B cell (primary cell): ENCODE measurements at regions not wholly inside any gene's neighbourhood (a gene's known extent, or its start where the extent isn't known, plus 50 kb on each side); places are given as distances from the start of the nearest gene placed in this dataset.

Experiments used
- ATAC-seq: fragments of 200-7000 bp; cut with Tn5 transposase; one replicate; pipeline ENCODE4 v1.10.0; 2021; ENCODE audit warnings: low read depth, mild to moderate bottlenecking, moderate number of reproducible peaks, moderate library complexity
- CTCF ChIA-PET: fragments of 350-600 bp; sonication (Branson Sonifier 250); formaldehyde crosslinking; loops from one replicate; lab custom pipeline; 2021; ENCODE audit warnings: antibody characterized with exemption, inconsistent platforms; lab: Charles Lee
- POLR2A ChIA-PET: fragments of 350-600 bp; sonication (Branson Sonifier 250); formaldehyde crosslinking; loops from one replicate; lab custom pipeline; 2021; ENCODE audit warnings: antibody characterized with exemption; lab: Charles Lee
- DNase-seq: peaks from one replicate; pipeline ENCODE4 v3.0.0; 2013
- H2AFZ ChIP-seq: 2 replicates; pipeline ENCODE4 v1.6.1; 2012; ENCODE audit warnings: mild to moderate bottlenecking, low read depth, low read length; ENCODE audit not compliant: insufficient read depth, poor library complexity, severe bottlenecking
- H3K27ac ChIP-seq, 2 donors: 1 replicate in 1 of 2; 2 replicates in 1 of 2; pipeline ENCODE4 v1.5.1; 2012 to 2013; ENCODE audit warnings: low read length in 2 of 2, mild to moderate bottlenecking in 2 of 2, moderate library complexity in 1 of 2
- H3K27me3 ChIP-seq, 4 experiments: fragments of 200-600 bp in 1 of 4; sonication (generic) in 1 of 4; replicated peaks in 1 of 4; 1 replicate in 2 of 4; 2 replicates in 2 of 4; pipeline versions ENCODE4 v1.6.1 to v1.7.0; 2013 to 2016; ENCODE audit warnings: low read length in 3 of 4, mild to moderate bottlenecking in 2 of 4, mixed read lengths in 1 of 4, moderate library complexity in 1 of 4; ENCODE audit not compliant: insufficient read depth in 4 of 4, control insufficient read depth in 3 of 4; ENCODE audit errors: control extremely low read depth in 1 of 4
- H3K36me3 ChIP-seq, 2 experiments: replicated peaks in 1 of 2; 1 replicate in 1 of 2; 2 replicates in 1 of 2; pipeline versions ENCODE4 v1.6.1 to v1.7.1; 2013; ENCODE audit warnings: low read length in 1 of 2; ENCODE audit not compliant: insufficient read depth in 2 of 2, control insufficient read depth in 1 of 2; ENCODE audit errors: control extremely low read depth in 1 of 2, extremely low read depth in 1 of 2
- H3K4me1 ChIP-seq, 2 donors: fragments of 200-600 bp in 1 of 2; sonication (generic) in 1 of 2; 1 replicate in 1 of 2; 2 replicates in 1 of 2; pipeline versions ENCODE4 v1.5.1 to v1.6.1; 2013 to 2017; ENCODE audit warnings: low read length in 2 of 2; ENCODE audit not compliant: control insufficient read depth in 2 of 2, insufficient read depth in 2 of 2
- H3K4me2 ChIP-seq: replicated peaks from 2 replicates; pipeline ENCODE3; 2012; ENCODE audit warnings: mild to moderate bottlenecking, low read depth, low read length; ENCODE audit not compliant: poor library complexity, severe bottlenecking
- H3K4me3 ChIP-seq, 5 experiments: fragments of 200-600 bp in 1 of 5; sonication (generic) in 1 of 5; 1 replicate in 3 of 5; 2 replicates in 2 of 5; pipeline versions ENCODE4 v1.5.1 to v1.7.0; 2011 to 2016; ENCODE audit warnings: low read length in 4 of 5, mild to moderate bottlenecking in 4 of 5, low read depth in 2 of 5, control low read depth in 1 of 5, moderate library complexity in 1 of 5; ENCODE audit not compliant: insufficient read depth in 1 of 5; ENCODE audit errors: control extremely low read depth in 1 of 5, extremely low read depth in 1 of 5
- H3K79me2 ChIP-seq: fragments of 200-600 bp; sonication (generic); one replicate; pipeline ENCODE4 v1.6.0; 2016; ENCODE audit warnings: low read length; ENCODE audit not compliant: control insufficient read depth, insufficient read depth
- H3K9ac ChIP-seq: fragments of 200-600 bp; sonication (generic); 2 replicates; pipeline ENCODE4 v1.6.1; 2017; ENCODE audit warnings: mild to moderate bottlenecking, low read length, moderate library complexity
- H3K9me3 ChIP-seq, 3 donors: one replicate each; pipeline versions ENCODE4 v1.6.1 to v1.7.1; 2013; ENCODE audit warnings: low read length in 2 of 3; ENCODE audit not compliant: control insufficient read depth in 2 of 3, insufficient read depth in 1 of 3; ENCODE audit errors: control extremely low read depth in 1 of 3
- H4K20me1 ChIP-seq: 2 replicates; pipeline ENCODE4 v1.6.0; 2012; ENCODE audit warnings: mild to moderate bottlenecking, low read length; ENCODE audit not compliant: insufficient read depth, control insufficient read depth, poor library complexity, severe bottlenecking
- H3K27ac Mint-ChIP-seq: one replicate; pipeline ENCODE4 v1.8.0; 2021; ENCODE audit warnings: mixed read lengths
- H3K27me3 Mint-ChIP-seq: one replicate; pipeline ENCODE4 v1.8.0; 2021; ENCODE audit warnings: mixed read lengths
- H3K4me1 Mint-ChIP-seq: one replicate; pipeline ENCODE4 v1.8.0; 2021; ENCODE audit warnings: mixed read lengths
- H3K4me3 Mint-ChIP-seq: one replicate; pipeline ENCODE4 v1.8.0; 2021; ENCODE audit warnings: mixed read lengths
- H3K9me3 Mint-ChIP-seq: one replicate; pipeline ENCODE4 v1.8.0; 2022; ENCODE audit warnings: mixed read lengths; ENCODE audit not compliant: insufficient read depth
- EZH2 ChIP-seq: IDR thresholded peaks from 2 replicates; pipeline ENCODE4 v1.6.1; 2012; ENCODE audit warnings: borderline replicate concordance, low read depth, mild to moderate bottlenecking, moderate library complexity, low read length; ENCODE audit not compliant: insufficient read depth, poor library complexity, severe bottlenecking
- WGBS: methylation state at CpG from one replicate; pipeline ENCODE4 v1.1.5; 2013; ENCODE audit warnings: missing lambda C conversion rate; ENCODE audit not compliant: insufficient coverage; 5-methylcytosine and 5-hydroxymethylcytosine counted together
- intact Hi-C: fragments of 100-400 bp; cut with micrococcal nuclease; formaldehyde crosslinking; loops from one replicate; pipeline ENCODE4 v1.10.0; 2022
- TF ChIP-seq, protein P1 (sequence below): fragments of 200-600 bp; IDR thresholded peaks from one replicate; pipeline ENCODE4 v1.8.0; 2022; ENCODE audit warnings: antibody characterized with exemption, mild to moderate bottlenecking

DNA sequence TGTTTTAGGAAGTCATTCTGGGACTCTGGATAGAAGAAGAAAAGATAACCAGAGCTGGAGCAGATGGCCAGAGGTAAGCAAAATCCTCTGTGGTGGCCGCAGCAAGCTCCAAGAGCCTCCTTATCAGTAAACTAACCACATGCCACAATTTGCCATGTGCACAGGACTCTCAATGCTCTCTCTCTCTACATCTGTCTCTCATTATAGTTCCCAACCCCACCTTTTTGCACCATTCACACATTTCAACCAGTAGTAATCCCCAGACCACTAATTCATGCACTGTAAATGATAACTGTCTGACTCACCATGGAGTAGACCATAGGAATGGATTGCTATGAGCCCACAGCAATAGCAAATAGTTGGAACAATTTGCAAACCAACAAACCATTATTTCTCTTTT lies 526.1 kb downstream of the TLR4 start:
- Mint-ChIP-seq H3K27me3 (no peaks in the 10 kb centered on the region), H3K4me1 (no peaks in the 10 kb centered on the region), H3K4me3 (no peak overlapping the region), H3K9me3 (no peaks in the 10 kb centered on the region), H3K27ac (no peak overlapping the region)
- no peaks in the 10 kb centered on the region for H3K36me3 ChIP-seq
- H3K27ac ChIP-seq: no peak overlapping the region
- H3K4me1 ChIP-seq: no peaks in the 10 kb centered on the region
- no peaks in the 10 kb centered on the region for H4K20me1 ChIP-seq
- ATAC-seq (no peak), DNase-seq (no peak)
- 0% methylated on average over 1 of the region's 1 CpG for WGBS
- intact Hi-C loops: no loop called here
- no peak overlapping the region for H3K4me3 ChIP-seq
- TF ChIP-seq EZH2: no peak
- TF ChIP-seq, protein P1, sequence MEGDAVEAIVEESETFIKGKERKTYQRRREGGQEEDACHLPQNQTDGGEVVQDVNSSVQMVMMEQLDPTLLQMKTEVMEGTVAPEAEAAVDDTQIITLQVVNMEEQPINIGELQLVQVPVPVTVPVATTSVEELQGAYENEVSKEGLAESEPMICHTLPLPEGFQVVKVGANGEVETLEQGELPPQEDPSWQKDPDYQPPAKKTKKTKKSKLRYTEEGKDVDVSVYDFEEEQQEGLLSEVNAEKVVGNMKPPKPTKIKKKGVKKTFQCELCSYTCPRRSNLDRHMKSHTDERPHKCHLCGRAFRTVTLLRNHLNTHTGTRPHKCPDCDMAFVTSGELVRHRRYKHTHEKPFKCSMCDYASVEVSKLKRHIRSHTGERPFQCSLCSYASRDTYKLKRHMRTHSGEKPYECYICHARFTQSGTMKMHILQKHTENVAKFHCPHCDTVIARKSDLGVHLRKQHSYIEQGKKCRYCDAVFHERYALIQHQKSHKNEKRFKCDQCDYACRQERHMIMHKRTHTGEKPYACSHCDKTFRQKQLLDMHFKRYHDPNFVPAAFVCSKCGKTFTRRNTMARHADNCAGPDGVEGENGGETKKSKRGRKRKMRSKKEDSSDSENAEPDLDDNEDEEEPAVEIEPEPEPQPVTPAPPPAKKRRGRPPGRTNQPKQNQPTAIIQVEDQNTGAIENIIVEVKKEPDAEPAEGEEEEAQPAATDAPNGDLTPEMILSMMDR: no peak
- no peaks in the 10 kb centered on the region for H3K27me3 ChIP-seq
- no peaks in the 10 kb centered on the region for H3K79me2 ChIP-seq
- H3K9me3 ChIP-seq: no peaks in the 10 kb centered on the region
- H2AFZ ChIP-seq: no peak overlapping the region
- POLR2A ChIA-PET: no interaction called here
- CTCF ChIA-PET: no interaction called here
- no peak overlapping the region for H3K4me2 ChIP-seq
- no peak overlapping the region for H3K9ac ChIP-seq

DNA sequence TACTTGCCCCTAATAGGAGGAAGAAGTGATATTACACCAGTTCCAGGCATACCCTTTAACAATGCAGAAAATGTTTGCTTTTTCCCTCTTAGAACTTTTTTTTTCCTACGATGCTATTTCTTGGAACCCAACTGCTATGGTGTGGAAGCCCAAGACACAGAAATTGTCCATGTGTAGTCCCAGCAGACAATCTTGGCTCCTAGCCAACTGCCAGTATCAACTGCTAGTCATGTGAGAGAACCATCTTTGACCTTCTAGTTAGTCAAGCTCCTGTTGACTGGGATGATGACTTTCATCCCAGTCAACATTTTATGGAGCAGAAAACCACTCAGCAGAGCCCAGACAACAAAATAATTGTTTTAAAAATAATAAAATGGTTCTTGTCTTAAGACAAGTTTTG lies 532.4 kb downstream of the TLR4 start:
- WGBS: 67% methylated on average over 1 of the region's 1 CpG
- Mint-ChIP-seq H3K4me3 (no peak overlapping the region), H3K9me3 (peaks cover 5% of the 10 kb centered on the region), H3K4me1 (no peaks in the 10 kb centered on the region), H3K27ac (no peak overlapping the region), H3K27me3 (no peaks in the 10 kb centered on the region)
- Histone ChIP-seq H3K27ac (no peak overlapping the region), H3K79me2 (no peaks in the 10 kb centered on the region), H3K27me3 (no peaks in the 10 kb centered on the region), H3K9ac (no peak overlapping the region), H3K9me3 (no peaks in the 10 kb centered on the region), H2AFZ (no peak overlapping the region), H3K4me1 (no peaks in the 10 kb centered on the region), H4K20me1 (no peaks in the 10 kb centered on the region), H3K4me2 (no peak overlapping the region), H3K36me3 (no peaks in the 10 kb centered on the region), H3K4me3 (no peak overlapping the region)
- TF ChIP-seq, protein P1: no peak
- TF ChIP-seq EZH2: no peak
- ChIA-PET POLR2A (no interaction called here), CTCF (no interaction called here)
- DNase-seq: no peak
- ATAC-seq: no peak
- intact Hi-C loops: no loop called here
